Loucy (cell line): ENCODE measurements at regions not wholly inside any gene's neighbourhood (a gene's known extent, or its start where the extent isn't known, plus 50 kb on each side); places are given as distances from the start of the nearest gene placed in this dataset.

Experiments used
- CTCF ChIP-seq: fragments of 200-600 bp; sonication (generic); conservative IDR thresholded peaks from 2 replicates; pipeline ENCODE4 v1.5.1; 2014; ENCODE audit warnings: mild to moderate bottlenecking, antibody characterized with exemption, low read length
- EZH2phosphoT487 ChIP-seq: fragments of 200-600 bp; IDR thresholded peaks from 2 replicates; pipeline ENCODE4 v1.6.1; 2018; ENCODE audit warnings: antibody characterized with exemption, mild to moderate bottlenecking, moderate library complexity, borderline replicate concordance

DNA sequence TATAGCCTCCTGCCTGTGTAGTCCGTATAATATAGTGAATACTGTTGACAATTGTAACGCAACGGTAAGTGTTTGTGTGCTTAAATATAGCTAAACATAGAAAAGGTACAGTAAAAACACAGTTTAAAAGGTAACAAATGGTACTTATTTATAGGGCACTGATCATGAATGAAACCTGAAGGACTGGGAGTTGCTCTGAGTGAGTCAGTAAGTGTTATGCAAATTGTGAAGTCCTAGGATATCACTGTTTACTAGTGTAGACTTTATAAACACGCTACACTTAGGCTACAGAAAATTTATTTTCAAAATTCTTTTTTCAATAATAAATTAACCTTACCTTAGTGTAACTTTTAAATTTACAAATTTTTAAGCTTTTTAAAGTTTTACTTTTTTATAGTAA is 1090.1 kb downstream of the CDH9 start:
- TF ChIP-seq CTCF (no peak), EZH2phosphoT487 (no peak)
